ENCODE measurements at regions not wholly inside any gene's neighbourhood (a gene's known extent, or its start where the extent isn't known, plus 50 kb on each side); places are given as distances from the start of the nearest gene placed in this dataset.

GRCh38 chr10:91153508-91153907, 67.0 kb upstream of the PCGF5 start:
- no peak for TF ChIP-seq CTCF (IDR thresholded peaks at IDR 0.05)
- no peak for TF ChIP-seq SIN3A (IDR thresholded peaks at IDR 0.05; ENCODE audit: borderline replicate concordance, insufficient read depth, low read depth, low read length)
- TF ChIP-seq POLR2AphosphoS5 (IDR thresholded peaks at IDR 0.05; ENCODE audit: low read depth, low read length), result no peak
